GM23338 (cell line): ENCODE measurements at regions not wholly inside any gene's neighbourhood (a gene's known extent, or its start where the extent isn't known, plus 50 kb on each side); places are given as distances from the start of the nearest gene placed in this dataset.

Experiments used
- ATAC-seq: fragments of 200-7000 bp; cut with Tn5 transposase; 3 replicates; pipeline ENCODE4 v1.9.1; 2020
- DNase-seq: peaks from one replicate; pipeline ENCODE4 v3.0.0-alpha.2; 2015; ENCODE audit warnings: low spot score
- H2AFZ ChIP-seq: fragments of 200-600 bp; sonication (generic); 2 replicates; pipeline ENCODE4 v1.8.0; 2016; ENCODE audit warnings: antibody characterized with exemption, mild to moderate bottlenecking, moderate library complexity
- H3F3A ChIP-seq: fragments of 200-600 bp; sonication (generic); replicated peaks from 2 replicates; pipeline ENCODE4 v1.8.0; 2017; ENCODE audit warnings: antibody characterized with exemption, mixed run types, low read depth
- H3K27ac ChIP-seq: fragments of 200-600 bp; sonication (generic); 2 replicates; pipeline ENCODE4 v1.6.1; 2016; ENCODE audit warnings: low read depth
- H3K27me3 ChIP-seq: fragments of 200-600 bp; sonication (generic); 2 replicates; pipeline ENCODE4 v1.8.0; 2016; ENCODE audit warnings: mild to moderate bottlenecking, mixed run types, moderate library complexity; ENCODE audit not compliant: insufficient read depth
- H3K36me3 ChIP-seq: fragments of 200-600 bp; sonication (generic); 2 replicates; pipeline ENCODE4 v1.8.0; 2016; ENCODE audit warnings: mild to moderate bottlenecking; ENCODE audit not compliant: insufficient read depth
- H3K4me1 ChIP-seq: fragments of 200-600 bp; sonication (generic); 2 replicates; pipeline ENCODE4 v1.8.0; 2016; ENCODE audit warnings: mild to moderate bottlenecking, moderate library complexity; ENCODE audit not compliant: insufficient read depth
- H3K4me2 ChIP-seq: fragments of 200-600 bp; sonication (generic); 2 replicates; pipeline ENCODE4 v1.7.1; 2017; ENCODE audit warnings: mixed run types
- H3K4me3 ChIP-seq: fragments of 200-600 bp; sonication (generic); 2 replicates; pipeline ENCODE4 v1.6.1; 2016; ENCODE audit warnings: mixed run types
- H3K79me2 ChIP-seq: fragments of 200-600 bp; sonication (generic); replicated peaks from 2 replicates; pipeline ENCODE4 v1.8.0; 2017; ENCODE audit warnings: mild to moderate bottlenecking; ENCODE audit not compliant: insufficient read depth
- H3K9me2 ChIP-seq: fragments of 200-600 bp; sonication (generic); 2 replicates; pipeline ENCODE4 v1.8.0; 2017; ENCODE audit not compliant: insufficient read depth
- H4K20me1 ChIP-seq: fragments of 200-600 bp; sonication (generic); replicated peaks from 2 replicates; pipeline ENCODE4 v1.8.0; 2017; ENCODE audit warnings: mild to moderate bottlenecking; ENCODE audit not compliant: insufficient read depth
- H3K27ac Mint-ChIP-seq: 2 replicates; pipeline ENCODE4 v1.8.0; 2020; ENCODE audit warnings: inconsistent platforms, mild to moderate bottlenecking, moderate library complexity, mixed read lengths
- H3K27me3 Mint-ChIP-seq: 3 replicates; pipeline ENCODE4 v1.8.0; 2022; ENCODE audit warnings: low read depth, mild to moderate bottlenecking, moderate library complexity, mixed read lengths, inconsistent platforms; ENCODE audit not compliant: insufficient read depth, poor library complexity
- H3K36me3 Mint-ChIP-seq: 3 replicates; pipeline ENCODE4 v1.8.0; 2021; ENCODE audit warnings: low read depth, mild to moderate bottlenecking, inconsistent platforms, moderate library complexity, mixed read lengths
- H3K4me1 Mint-ChIP-seq: 3 replicates; pipeline ENCODE4 v1.8.0; 2020; ENCODE audit warnings: mild to moderate bottlenecking, inconsistent platforms, mixed read lengths
- H3K4me3 Mint-ChIP-seq: 3 replicates; pipeline ENCODE4 v1.8.0; 2021; ENCODE audit warnings: moderate library complexity, mild to moderate bottlenecking, inconsistent platforms, mixed read lengths
- H3K9me3 Mint-ChIP-seq: 3 replicates; pipeline ENCODE4 v1.8.0; 2020; ENCODE audit warnings: moderate library complexity, mild to moderate bottlenecking, inconsistent platforms, mixed read lengths
- CTCF ChIP-seq, 2 experiments: fragments of 200-600 bp in 1 of 2; sonication (generic) in 1 of 2; conservative IDR thresholded peaks; 2 replicates each; pipeline versions ENCODE4 v1.5.1 to v1.6.1; 2016 to 2017; ENCODE audit warnings: antibody characterized with exemption in 2 of 2, low read depth in 2 of 2, mild to moderate bottlenecking in 2 of 2, moderate library complexity in 1 of 2
- ETS1 ChIP-seq: IDR thresholded peaks from 2 replicates; pipeline ENCODE4 v1.6.1; 2016; ENCODE audit warnings: antibody characterized with exemption
- EZH2 ChIP-seq: fragments of 200-600 bp; sonication (generic); IDR thresholded peaks from one replicate; pipeline ENCODE4 v1.8.0; 2017; ENCODE audit warnings: antibody characterized with exemption, mild to moderate bottlenecking, low read depth; ENCODE audit not compliant: unreplicated experiment
- EZH2phosphoT487 ChIP-seq: fragments of 200-600 bp; sonication (generic); IDR thresholded peaks from one replicate; pipeline ENCODE4 v1.8.1; 2018; ENCODE audit warnings: antibody characterized with exemption; ENCODE audit not compliant: unreplicated experiment
- JUNB ChIP-seq: IDR thresholded peaks from one replicate; pipeline ENCODE4 v1.6.1; 2016; ENCODE audit warnings: antibody characterized with exemption; ENCODE audit not compliant: unreplicated experiment
- POLR2AphosphoS5 ChIP-seq: IDR thresholded peaks from 2 replicates; pipeline ENCODE4 v1.6.1; 2016; ENCODE audit warnings: antibody characterized with exemption, low read depth
- REST ChIP-seq: IDR thresholded peaks from one replicate; pipeline ENCODE4 v1.6.1; 2018; ENCODE audit warnings: antibody characterized with exemption; ENCODE audit not compliant: unreplicated experiment
- ZNF114 ChIP-seq: fragments of 250-450 bp; sonication (Bioruptor Pico); IDR thresholded peaks from 2 replicates; pipeline ENCODE4 v1.5.0; 2020; ENCODE audit warnings: mild to moderate bottlenecking, moderate library complexity

- DNase-seq (no peak), ATAC-seq (no peak)
- H3K36me3 ChIP-seq: no peaks in the 10 kb centered on the region
- Mint-ChIP-seq H3K9me3 (no peaks in the 10 kb centered on the region), H3K4me3 (no peak overlapping the region), H3K27me3 (no peaks in the 10 kb centered on the region), H3K36me3 (no peaks in the 10 kb centered on the region), H3K4me1 (peaks cover 10% of the 10 kb centered on the region), H3K27ac (no peak overlapping the region)
- H3K4me2 ChIP-seq: no peak overlapping the region
- peaks cover 9% of the 10 kb centered on the region; the same call in 1 of the 2 replicates for H3K4me1 ChIP-seq
- no peak overlapping the region for H2AFZ ChIP-seq
- H4K20me1 ChIP-seq: no peaks in the 10 kb centered on the region
- TF ChIP-seq POLR2AphosphoS5: no peak
- no peaks in the 10 kb centered on the region for H3K27me3 ChIP-seq
- no peaks in the 10 kb centered on the region for H3F3A ChIP-seq
- H3K9me2 ChIP-seq: peaks cover 12% of the 10 kb centered on the region
- H3K4me3 ChIP-seq: no peak overlapping the region
- no peak overlapping the region for H3K27ac ChIP-seq
- no peaks in the 10 kb centered on the region for H3K79me2 ChIP-seq
These were observed 129.2 kb upstream of the BMP4 start for GRCh38 chr14:54085841-54086240.

GRCh38 chr14:54086767-54087166, 130.1 kb upstream of the BMP4 start:
- TF ChIP-seq REST: no peak
- no peak for TF ChIP-seq CTCF (conservative IDR thresholded peaks at IDR 0.05; ENCODE audit: low read depth in 2 of 2)
- TF ChIP-seq EZH2: no peak
- no peak for DNase-seq
- Histone ChIP-seq H3K4me1 (peaks cover 9% of the 10 kb centered on the region; the same call in 1 of the 2 replicates), H3K27me3 (no peaks in the 10 kb centered on the region), H3F3A (no peaks in the 10 kb centered on the region), H2AFZ (no peak overlapping the region), H3K4me2 (no peak overlapping the region), H3K27ac (no peak overlapping the region), H3K4me3 (no peak overlapping the region), H3K79me2 (no peaks in the 10 kb centered on the region), H3K9me2 (peaks cover 9% of the 10 kb centered on the region), H4K20me1 (no peaks in the 10 kb centered on the region), H3K36me3 (no peaks in the 10 kb centered on the region)
- H3K27ac Mint-ChIP-seq: no peak overlapping the region
- no peak overlapping the region for H3K4me3 Mint-ChIP-seq
- H3K9me3 Mint-ChIP-seq: no peaks in the 10 kb centered on the region
- peaks cover 10% of the 10 kb centered on the region for H3K4me1 Mint-ChIP-seq
- no peaks in the 10 kb centered on the region for H3K27me3 Mint-ChIP-seq
- no peak for ATAC-seq
- H3K36me3 Mint-ChIP-seq: no peaks in the 10 kb centered on the region

GRCh38 chr14:54087376-54087775, 130.8 kb upstream of the BMP4 start:
- Histone ChIP-seq H3K4me2 (no peak overlapping the region), H3F3A (no peaks in the 10 kb centered on the region), H3K9me2 (peaks cover 9% of the 10 kb centered on the region), H3K27me3 (no peaks in the 10 kb centered on the region), H3K36me3 (no peaks in the 10 kb centered on the region), H4K20me1 (no peaks in the 10 kb centered on the region), H2AFZ (no peak overlapping the region), H3K79me2 (no peaks in the 10 kb centered on the region), H3K4me1 (peaks cover 9% of the 10 kb centered on the region; the same call in 1 of the 2 replicates), H3K4me3 (no peak overlapping the region), H3K27ac (no peak overlapping the region)
- ATAC-seq: no peak
- H3K9me3 Mint-ChIP-seq: no peaks in the 10 kb centered on the region
- no peak for DNase-seq
- H3K4me1 Mint-ChIP-seq: peaks cover 10% of the 10 kb centered on the region
- H3K27ac Mint-ChIP-seq: no peak overlapping the region
- H3K4me3 Mint-ChIP-seq: no peak overlapping the region
- no peaks in the 10 kb centered on the region for H3K36me3 Mint-ChIP-seq
- no peaks in the 10 kb centered on the region for H3K27me3 Mint-ChIP-seq
- no peak for TF ChIP-seq EZH2phosphoT487
- TF ChIP-seq JUNB: no peak
- TF ChIP-seq ZNF114 (CRISPR knock-in tag): no peak
- TF ChIP-seq ETS1: no peak
